CD4-positive, alpha-beta T cell (primary cell): ENCODE measurements at regions not wholly inside any gene's neighbourhood (a gene's known extent, or its start where the extent isn't known, plus 50 kb on each side); places are given as distances from the start of the nearest gene placed in this dataset.

Source experiments
- ATAC-seq: fragments of 200-7000 bp; cut with Tn5 transposase; one replicate; pipeline ENCODE4 v1.10.0; 2022; ENCODE audit warnings: mild to moderate bottlenecking; ENCODE audit not compliant: poor library complexity
- CTCF ChIA-PET: fragments of 350-600 bp; sonication (Branson Sonifier 250); formaldehyde crosslinking; loops from one replicate; lab custom pipeline; 2021; ENCODE audit warnings: antibody characterized with exemption, inconsistent platforms; lab: Charles Lee
- POLR2A ChIA-PET: fragments of 350-600 bp; sonication (Branson Sonifier 250); formaldehyde crosslinking; loops from one replicate; lab custom pipeline; 2021; ENCODE audit warnings: antibody characterized with exemption, inconsistent platforms; lab: Charles Lee
- DNase-seq, 14 experiments: peaks; one replicate each; pipeline ENCODE4 v3.0.0-alpha.2; 2013 to 2020; ENCODE audit warnings: mixed read lengths in 2 of 14
- H3K27ac ChIP-seq, 2 donors: one replicate each; pipeline versions ENCODE4 v1.5.1 to v1.7.0; 2013; ENCODE audit warnings: low read length in 2 of 2, low read depth in 1 of 2, mild to moderate bottlenecking in 1 of 2
- H3K27me3 ChIP-seq, 2 experiments: 1 replicate in 1 of 2; 2 replicates in 1 of 2; pipeline versions ENCODE4 v1.6.1 to v1.7.0; 2013; ENCODE audit warnings: low read length in 2 of 2, control low read depth in 1 of 2, mild to moderate bottlenecking in 1 of 2, moderate library complexity in 1 of 2; ENCODE audit not compliant: insufficient read depth in 2 of 2, control insufficient read depth in 1 of 2
- H3K36me3 ChIP-seq: one replicate; pipeline ENCODE4 v1.6.1; 2013; ENCODE audit warnings: low read length, control low read depth; ENCODE audit not compliant: insufficient read depth
- H3K4me1 ChIP-seq: one replicate; pipeline ENCODE4 v1.6.1; 2013; ENCODE audit warnings: low read length, control low read depth; ENCODE audit not compliant: insufficient read depth
- H3K4me3 ChIP-seq: one replicate; pipeline ENCODE4 v1.5.1; 2013; ENCODE audit warnings: mild to moderate bottlenecking, low read length, moderate library complexity
- H3K9me3 ChIP-seq, 2 experiments: 1 replicate in 1 of 2; 2 replicates in 1 of 2; pipeline versions ENCODE4 v1.6.1 to v1.7.0; 2013; ENCODE audit warnings: low read length in 2 of 2, mild to moderate bottlenecking in 2 of 2, control low read depth in 1 of 2, moderate library complexity in 1 of 2; ENCODE audit not compliant: control insufficient read depth in 1 of 2, insufficient read depth in 1 of 2
- H3K27ac Mint-ChIP-seq: one replicate; pipeline ENCODE4 v1.8.0; 2020; ENCODE audit warnings: mixed read lengths
- H3K27me3 Mint-ChIP-seq: one replicate; pipeline ENCODE4 v1.8.0; 2021; ENCODE audit warnings: mixed read lengths
- H3K36me3 Mint-ChIP-seq: one replicate; pipeline ENCODE4 v1.8.0; 2021; ENCODE audit warnings: low read depth, mixed read lengths
- H3K4me1 Mint-ChIP-seq: one replicate; pipeline ENCODE4 v1.8.0; 2021; ENCODE audit warnings: low read depth, mixed read lengths
- H3K4me3 Mint-ChIP-seq: one replicate; pipeline ENCODE4 v1.8.0; 2020; ENCODE audit warnings: mild to moderate bottlenecking, mixed read lengths
- H3K9me3 Mint-ChIP-seq: one replicate; pipeline ENCODE4 v1.8.0; 2020; ENCODE audit warnings: mixed read lengths
- intact Hi-C, 2 experiments: fragments of 100-400 bp; cut with DNase I in 1 of 2; cut with micrococcal nuclease in 1 of 2; formaldehyde crosslinking; loops; one replicate each; pipeline versions ENCODE4 v1.15.1 to v1.9.0; 2023 to 2025; cut with DNase I, micrococcal nuclease
- TF ChIP-seq, protein P1 (sequence below): fragments of 200-600 bp; IDR thresholded peaks from one replicate; pipeline ENCODE4 v1.8.0; 2022; ENCODE audit warnings: antibody characterized with exemption, mild to moderate bottlenecking

DNA sequence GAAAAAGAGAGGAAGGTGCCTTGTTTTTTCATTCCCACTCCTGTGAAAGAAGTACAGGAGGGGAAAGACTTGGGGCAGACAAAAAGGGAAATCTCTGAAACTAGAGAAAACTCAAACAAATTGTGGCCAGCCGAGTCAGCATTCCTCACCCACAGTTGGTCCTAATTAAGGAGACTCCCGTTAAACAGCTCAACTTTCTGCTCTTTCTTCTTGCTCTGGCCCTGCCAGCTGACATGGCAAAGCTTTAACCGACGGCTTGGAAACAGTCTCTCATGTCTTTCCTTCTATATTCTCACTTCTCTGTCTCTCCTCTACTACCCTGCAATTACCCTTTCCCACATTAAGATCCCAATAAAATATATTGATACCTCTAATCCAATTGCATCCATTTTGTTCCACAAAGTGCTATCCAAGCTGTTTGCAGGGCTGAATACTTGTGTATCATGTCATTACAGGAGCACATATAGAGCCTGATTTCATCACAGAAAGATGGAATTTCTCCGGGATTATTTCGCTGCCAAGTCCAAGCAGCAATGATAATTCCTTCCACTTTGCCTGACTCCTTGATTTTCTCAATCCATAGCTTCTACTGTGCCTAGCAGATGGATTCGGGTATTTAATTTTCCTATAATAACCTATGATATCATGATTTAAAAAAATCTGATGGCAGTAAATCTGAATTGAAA, 65.4 kb upstream of the IPO9 start:
- Histone ChIP-seq H3K27me3 (no peaks in the 10 kb centered on the region), H3K27ac (no peak overlapping the region), H3K36me3 (no peaks in the 10 kb centered on the region), H3K4me1 (no peaks in the 10 kb centered on the region), H3K9me3 (no peaks in the 10 kb centered on the region), H3K4me3 (no peak overlapping the region)
- no peaks in the 10 kb centered on the region for H3K9me3 Mint-ChIP-seq
- DNase-seq: no peak
- ChIA-PET CTCF (interaction anchor here (1.2 kb wide), 1 partner anchor 176 kb away, joined by 3 read pairs; no protein-coding TSS in a partner anchor), POLR2A (no interaction called here)
- no peak overlapping the region for H3K27ac Mint-ChIP-seq
- ATAC-seq: no peak
- no peaks in the 10 kb centered on the region for H3K27me3 Mint-ChIP-seq
- intact Hi-C loops: no loop called here
- no peaks in the 10 kb centered on the region for H3K36me3 Mint-ChIP-seq
- TF ChIP-seq, protein P1, sequence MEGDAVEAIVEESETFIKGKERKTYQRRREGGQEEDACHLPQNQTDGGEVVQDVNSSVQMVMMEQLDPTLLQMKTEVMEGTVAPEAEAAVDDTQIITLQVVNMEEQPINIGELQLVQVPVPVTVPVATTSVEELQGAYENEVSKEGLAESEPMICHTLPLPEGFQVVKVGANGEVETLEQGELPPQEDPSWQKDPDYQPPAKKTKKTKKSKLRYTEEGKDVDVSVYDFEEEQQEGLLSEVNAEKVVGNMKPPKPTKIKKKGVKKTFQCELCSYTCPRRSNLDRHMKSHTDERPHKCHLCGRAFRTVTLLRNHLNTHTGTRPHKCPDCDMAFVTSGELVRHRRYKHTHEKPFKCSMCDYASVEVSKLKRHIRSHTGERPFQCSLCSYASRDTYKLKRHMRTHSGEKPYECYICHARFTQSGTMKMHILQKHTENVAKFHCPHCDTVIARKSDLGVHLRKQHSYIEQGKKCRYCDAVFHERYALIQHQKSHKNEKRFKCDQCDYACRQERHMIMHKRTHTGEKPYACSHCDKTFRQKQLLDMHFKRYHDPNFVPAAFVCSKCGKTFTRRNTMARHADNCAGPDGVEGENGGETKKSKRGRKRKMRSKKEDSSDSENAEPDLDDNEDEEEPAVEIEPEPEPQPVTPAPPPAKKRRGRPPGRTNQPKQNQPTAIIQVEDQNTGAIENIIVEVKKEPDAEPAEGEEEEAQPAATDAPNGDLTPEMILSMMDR: no peak
- no peaks in the 10 kb centered on the region for H3K4me1 Mint-ChIP-seq
- no peak overlapping the region for H3K4me3 Mint-ChIP-seq

DNA sequence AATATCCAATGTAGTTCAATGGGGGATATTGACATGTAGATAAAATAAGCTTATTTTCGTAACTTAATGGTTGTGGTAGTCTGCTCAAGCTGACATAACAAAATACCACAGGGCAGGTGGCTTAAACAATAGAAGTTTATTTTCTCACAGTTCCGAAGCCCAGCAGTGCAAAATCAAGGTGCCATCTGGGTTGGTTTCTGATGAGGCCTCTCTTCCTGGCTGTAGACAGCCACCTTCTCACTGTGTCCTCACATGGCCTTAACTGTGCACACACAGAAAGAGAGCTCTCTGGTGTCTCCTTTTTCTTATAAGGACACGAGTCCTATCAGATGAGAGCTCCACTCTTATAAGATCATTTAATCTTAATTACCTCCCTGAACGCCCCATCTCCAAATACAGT, 64.8 kb upstream of the IPO9 start:
- H3K4me1 ChIP-seq: no peaks in the 10 kb centered on the region
- no peaks in the 10 kb centered on the region for H3K9me3 ChIP-seq
- no peak overlapping the region for H3K4me3 ChIP-seq
- ChIA-PET CTCF (interaction anchor here (1.2 kb wide), 1 partner anchor 176 kb away, joined by 3 read pairs; no protein-coding TSS in a partner anchor), POLR2A (no interaction called here)
- Mint-ChIP-seq H3K27me3 (no peaks in the 10 kb centered on the region), H3K36me3 (no peaks in the 10 kb centered on the region), H3K4me1 (no peaks in the 10 kb centered on the region), H3K4me3 (no peak overlapping the region), H3K27ac (no peak overlapping the region), H3K9me3 (no peaks in the 10 kb centered on the region)
- H3K36me3 ChIP-seq: no peaks in the 10 kb centered on the region
- no peaks in the 10 kb centered on the region for H3K27me3 ChIP-seq
- no peak for DNase-seq
- intact Hi-C loops: no loop called here
- H3K27ac ChIP-seq: no peak overlapping the region
- TF ChIP-seq, protein P1: no peak
- ATAC-seq: no peak

DNA sequence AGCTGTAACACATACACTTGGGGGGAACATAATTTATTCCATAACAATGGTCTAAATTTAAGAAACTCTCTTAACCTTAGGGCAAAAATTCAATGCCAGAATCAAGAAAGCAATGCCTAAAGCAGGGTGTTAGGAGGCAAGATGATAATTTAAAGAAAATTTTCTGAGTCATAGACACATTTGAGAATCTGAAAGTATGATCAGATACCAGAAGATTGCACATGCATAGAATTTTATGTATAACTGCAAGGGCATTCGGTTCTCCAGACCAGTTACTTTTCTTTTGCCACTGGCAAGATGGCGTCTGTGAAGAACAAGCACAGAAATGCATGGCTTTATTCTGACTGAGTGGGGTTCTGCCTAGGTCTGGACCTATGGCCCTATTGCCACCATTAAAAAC, 64.4 kb upstream of the IPO9 start:
- no peaks in the 10 kb centered on the region for H3K9me3 ChIP-seq
- no peaks in the 10 kb centered on the region for H3K27me3 ChIP-seq
- Mint-ChIP-seq H3K27ac (no peak overlapping the region), H3K27me3 (no peaks in the 10 kb centered on the region), H3K9me3 (no peaks in the 10 kb centered on the region), H3K36me3 (no peaks in the 10 kb centered on the region), H3K4me1 (no peaks in the 10 kb centered on the region), H3K4me3 (no peak overlapping the region)
- no peak for ATAC-seq
- H3K36me3 ChIP-seq: no peaks in the 10 kb centered on the region
- ChIA-PET POLR2A (no interaction called here), CTCF (interaction anchor here (1.2 kb wide), 1 partner anchor 177 kb away, joined by 3 read pairs; no protein-coding TSS in a partner anchor)
- no peak overlapping the region for H3K4me3 ChIP-seq
- intact Hi-C loops: no loop called here
- no peak overlapping the region for H3K27ac ChIP-seq
- TF ChIP-seq, protein P1: no peak
- H3K4me1 ChIP-seq: no peaks in the 10 kb centered on the region
- no peak for DNase-seq
